HG03064 (cell line): ENCODE measurements at regions not wholly inside any gene's neighbourhood (a gene's known extent, or its start where the extent isn't known, plus 50 kb on each side); places are given as distances from the start of the nearest gene placed in this dataset.

ENCODE experiments used
- ATAC-seq: cut with Tn5 transposase; IDR thresholded peaks from one replicate; pipeline ENCODE4 v1.9.1; 2021; ENCODE audit warnings: low read depth; ENCODE audit not compliant: unreplicated experiment

- no peak for ATAC-seq
Observed at GRCh38 chr6:148074291-148074690, 268.3 kb upstream of the SASH1 start.

DNA sequence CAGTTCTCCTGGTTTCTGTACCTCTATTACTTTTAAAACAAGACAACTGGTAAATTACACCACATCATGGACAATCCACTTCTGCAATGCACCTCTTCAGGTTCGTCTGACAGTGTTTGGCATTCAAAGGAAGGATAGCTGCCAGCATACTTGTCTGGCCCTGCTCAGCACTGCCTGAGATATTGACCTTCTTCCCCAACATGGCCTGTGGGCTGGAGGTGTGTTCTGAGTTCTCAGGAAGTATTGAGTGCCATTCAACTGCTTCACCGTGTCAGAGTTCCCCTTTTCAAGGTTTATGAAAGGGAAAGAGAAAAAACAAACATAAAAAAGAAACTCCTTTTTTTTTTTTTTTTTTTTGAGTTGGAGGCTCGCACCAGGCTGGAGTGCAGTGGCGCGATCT is 267.9 kb upstream of the SASH1 start:
- ATAC-seq, result no peak

DNA sequence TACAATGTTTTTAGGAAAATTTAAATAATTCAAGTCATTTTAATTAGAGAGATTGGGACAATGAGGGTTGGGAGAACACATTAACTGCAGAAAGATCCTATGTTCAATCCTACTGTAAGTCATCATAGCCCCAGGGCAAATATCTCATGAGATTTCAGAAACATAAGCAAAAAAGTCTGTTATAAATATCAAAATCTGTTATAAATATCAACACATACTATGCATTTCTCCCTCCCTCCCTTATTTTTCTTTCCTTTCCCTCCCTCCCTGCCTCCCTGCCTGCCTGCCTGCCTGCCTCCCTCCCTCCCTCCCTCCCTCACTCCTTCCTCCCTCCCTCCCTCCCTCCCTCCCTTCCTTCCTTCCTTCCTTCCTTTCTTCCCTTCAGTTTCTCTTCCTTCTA is 267.3 kb upstream of the SASH1 start:
- no peak for ATAC-seq

- ATAC-seq, result no peak
Observed at GRCh38 chr6:148076051-148076450, 266.6 kb upstream of the SASH1 start.

DNA sequence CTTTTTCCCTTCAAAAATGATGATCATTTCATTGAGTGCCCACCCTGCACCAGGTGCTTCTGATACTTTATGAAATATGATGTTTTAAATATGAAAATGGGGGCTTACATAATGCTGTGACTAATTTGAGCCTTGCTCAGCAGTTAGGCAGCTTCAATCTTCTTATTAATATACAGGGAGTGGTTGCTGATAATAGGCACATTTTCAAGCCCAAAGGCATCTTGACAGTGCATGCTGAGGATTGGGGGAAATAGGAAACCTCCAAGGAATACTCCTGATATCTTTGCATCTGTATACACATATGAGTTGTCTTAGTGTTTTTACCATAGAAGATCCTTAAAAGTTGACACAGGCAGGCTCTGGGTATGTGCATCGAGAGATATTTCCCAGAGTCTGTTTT is 262.3 kb upstream of the SASH1 start:
- ATAC-seq, result no peak

DNA sequence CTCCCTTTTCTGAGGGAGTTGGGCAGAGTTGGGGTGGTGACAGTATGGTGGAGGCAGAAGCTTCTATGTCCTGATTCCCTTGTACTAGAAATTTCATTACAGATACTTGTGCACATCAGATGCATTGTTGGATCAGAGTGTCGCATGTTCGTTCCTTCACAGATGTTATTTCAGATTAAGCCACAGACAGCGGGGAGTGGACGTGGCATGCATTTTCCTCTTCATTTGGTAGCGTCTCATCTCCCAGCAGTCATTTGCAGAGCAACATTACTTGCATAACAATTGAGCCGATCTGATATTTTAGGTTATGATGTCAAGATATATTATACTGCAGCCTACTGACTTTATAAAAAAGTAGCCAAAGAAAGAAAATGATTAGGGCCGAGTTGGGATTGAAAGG is 261.6 kb upstream of the SASH1 start:
- no peak for ATAC-seq

DNA sequence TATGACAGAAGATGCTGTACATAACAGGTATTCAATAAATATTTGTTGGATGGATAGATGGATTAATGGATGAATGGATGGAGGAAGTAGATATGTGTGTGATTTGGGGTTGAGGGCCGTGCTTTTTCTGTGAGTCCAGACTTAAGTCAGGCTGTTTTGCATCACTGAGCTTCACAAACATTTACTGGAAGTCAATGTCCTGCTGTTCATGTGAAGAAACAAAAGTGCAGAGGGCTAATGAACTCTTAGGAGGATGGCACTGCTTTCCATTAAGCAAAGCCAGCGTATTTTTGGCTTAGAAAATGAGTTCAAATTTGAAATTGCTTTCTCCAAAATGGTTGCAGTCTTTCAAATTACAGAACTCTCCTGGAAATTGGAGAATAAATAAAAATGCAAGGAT is 260.6 kb upstream of the SASH1 start:
- no peak for ATAC-seq

DNA sequence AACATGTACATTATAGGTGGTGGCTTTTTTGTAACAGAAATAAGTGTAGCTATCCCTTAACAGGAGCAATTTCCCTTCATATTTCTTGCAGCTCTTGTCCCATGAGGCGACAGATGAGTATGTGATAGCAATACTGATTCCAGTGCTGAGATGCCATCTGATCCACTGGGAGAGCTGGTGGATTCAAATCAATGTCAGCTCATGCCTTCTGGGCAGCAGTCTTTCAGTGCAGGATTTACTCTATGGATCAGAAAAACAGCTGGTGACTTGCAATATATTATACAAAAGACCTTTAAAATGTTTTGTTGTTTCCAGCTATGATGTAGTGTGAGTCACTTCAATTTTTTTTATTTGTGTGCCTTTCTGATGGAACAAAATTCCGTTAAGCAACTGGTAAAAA is 259.9 kb upstream of the SASH1 start:
- ATAC-seq, result no peak

DNA sequence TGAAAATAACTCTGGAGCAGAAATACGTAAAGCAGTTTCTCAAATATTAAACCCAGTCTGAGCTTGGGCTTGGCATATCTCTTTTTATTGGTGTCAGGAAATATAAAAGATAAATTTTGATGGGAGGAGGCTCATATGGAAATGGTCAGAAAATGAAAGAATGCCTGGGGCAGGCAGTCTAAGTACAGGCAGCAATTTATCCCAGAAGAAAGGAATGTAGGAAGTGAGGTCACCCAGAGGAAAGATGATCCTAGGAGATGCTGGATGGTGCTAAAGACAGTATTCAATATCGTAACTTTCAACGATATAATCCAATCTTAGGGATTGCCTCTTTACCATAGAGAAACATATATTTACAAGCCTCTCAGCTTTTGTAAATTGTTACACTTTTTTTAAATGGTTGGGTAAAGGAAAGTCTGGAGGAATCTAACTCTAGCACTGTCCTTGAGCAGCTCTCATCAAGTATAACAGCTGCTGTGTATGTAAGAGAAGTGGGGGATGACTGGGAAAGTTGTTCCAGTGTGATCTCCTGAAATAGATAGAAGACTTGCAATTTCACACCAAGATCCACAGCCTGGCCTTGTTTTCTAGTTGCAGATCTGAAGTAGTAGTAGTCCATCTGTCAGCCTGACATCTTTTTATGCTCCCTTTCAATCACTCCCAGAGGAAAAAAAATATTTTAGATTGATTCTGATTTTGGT is 256.9 kb upstream of the SASH1 start:
- ATAC-seq, result no peak

- ATAC-seq, result no peak
Observed at GRCh38 chr6:148086386-148086785, 256.3 kb upstream of the SASH1 start.

- no peak for ATAC-seq
Observed at GRCh38 chr6:148086843-148087242, 255.8 kb upstream of the SASH1 start.

DNA sequence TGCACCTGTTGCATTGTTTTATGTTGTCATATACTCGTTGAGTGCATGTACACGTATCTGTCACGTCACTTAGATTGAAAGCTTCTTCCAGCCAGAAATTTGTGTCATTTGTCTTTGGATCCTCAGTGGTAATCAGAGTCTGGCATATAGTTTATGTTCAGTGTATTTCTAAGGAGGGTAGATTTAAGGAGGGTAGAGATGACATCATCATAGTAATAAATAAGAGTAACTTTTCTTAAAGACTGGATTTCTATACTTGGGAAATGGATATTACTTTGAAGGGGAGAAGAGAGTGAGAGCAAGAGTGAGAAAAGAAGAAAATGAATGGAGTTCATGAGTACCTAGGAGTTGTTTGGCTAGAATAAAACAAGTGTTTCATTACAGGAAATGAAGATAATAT is 255.0 kb upstream of the SASH1 start:
- no peak for ATAC-seq

DNA sequence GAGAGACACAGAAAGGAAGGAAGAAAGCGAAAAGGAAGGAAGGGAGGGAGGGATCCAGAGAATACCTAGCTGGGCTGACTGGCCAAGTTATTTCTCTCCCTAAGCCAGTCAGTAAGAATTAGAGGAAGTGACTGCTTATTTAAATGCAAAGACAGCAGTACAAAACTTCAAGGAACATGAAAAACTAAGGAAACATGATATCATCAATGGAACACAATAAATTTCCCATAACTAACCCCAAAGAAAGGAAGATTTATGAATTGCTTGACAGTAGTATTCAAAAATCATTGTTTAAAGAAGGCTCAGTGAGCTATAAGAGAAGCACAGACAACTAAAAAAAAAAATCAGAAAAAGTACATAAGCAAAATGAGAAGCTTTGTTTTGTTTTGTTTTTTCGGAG is 252.3 kb upstream of the SASH1 start:
- no peak for ATAC-seq

- no peak for ATAC-seq
Observed at GRCh38 chr6:148091394-148091793, 251.2 kb upstream of the SASH1 start.

DNA sequence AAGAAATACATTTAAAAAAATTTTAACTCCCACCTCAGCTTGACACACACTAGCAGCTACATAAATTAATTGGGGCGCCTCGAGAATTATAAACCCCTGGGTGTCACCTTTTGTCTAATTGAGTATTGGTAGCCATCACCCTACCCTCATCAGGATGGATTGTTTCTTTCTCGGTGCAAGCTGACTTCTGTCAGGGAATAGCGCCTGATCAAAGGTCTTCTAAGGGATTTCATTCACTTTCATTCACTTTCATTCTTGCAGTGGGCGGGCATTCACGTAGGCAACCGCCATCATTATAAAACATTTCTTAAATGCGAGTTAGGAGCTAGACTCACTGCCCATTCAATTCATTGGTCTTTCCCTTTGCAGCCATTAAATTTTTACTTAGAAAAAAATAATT is 239.2 kb upstream of the SASH1 start:
- ATAC-seq, result no peak

DNA sequence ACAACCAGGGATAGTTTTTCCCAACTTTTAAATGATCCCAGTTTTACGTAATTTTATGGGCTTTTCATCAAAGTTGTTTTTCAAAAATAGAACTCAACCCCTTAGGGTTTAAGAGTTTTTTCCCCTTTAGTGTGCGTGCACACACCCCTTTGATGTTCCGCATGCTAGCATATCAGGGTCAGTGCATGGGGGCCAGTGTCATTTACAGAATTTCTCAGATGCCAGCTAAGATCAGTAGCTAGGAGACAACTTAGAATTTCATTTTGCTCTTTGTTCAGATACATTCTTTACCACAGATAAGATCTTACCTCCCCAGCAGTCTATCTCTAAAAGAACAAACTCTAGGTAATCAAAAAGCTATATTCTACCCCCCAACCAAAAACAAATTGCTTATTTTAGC is 238.5 kb upstream of the SASH1 start:
- no peak for ATAC-seq

GRCh38 chr6:148105695-148106094 is 236.9 kb upstream of the SASH1 start:
- no peak for ATAC-seq

GRCh38 chr6:148107911-148108310 is 234.7 kb upstream of the SASH1 start:
- no peak for ATAC-seq

DNA sequence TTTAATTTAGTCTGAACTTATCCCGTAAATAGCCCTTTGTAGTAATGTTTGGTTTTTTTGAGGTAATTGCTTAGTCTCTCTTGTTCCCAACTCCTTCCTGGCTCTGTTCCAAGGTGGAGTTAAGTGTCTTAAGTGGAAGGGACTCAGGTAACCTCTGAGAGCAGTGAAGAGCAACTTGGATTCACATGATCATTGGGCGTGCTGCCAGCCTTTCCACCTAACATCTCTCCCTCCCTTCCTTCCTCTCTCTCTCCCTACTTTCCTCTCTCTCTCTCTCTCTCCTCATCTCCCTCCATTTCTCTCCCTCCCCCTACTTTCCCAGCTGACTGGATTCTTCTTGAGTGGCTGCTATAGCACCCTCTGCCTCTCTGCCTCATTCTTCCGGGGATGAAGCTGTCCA is 232.9 kb upstream of the SASH1 start:
- ATAC-seq, result no peak

GRCh38 chr6:148110925-148111324 is 231.7 kb upstream of the SASH1 start:
- no peak for ATAC-seq

GRCh38 chr6:148112851-148113319 is 229.8 kb upstream of the SASH1 start:
- ATAC-seq, result no peak

GRCh38 chr6:148116001-148116400 is 226.6 kb upstream of the SASH1 start:
- no peak for ATAC-seq

DNA sequence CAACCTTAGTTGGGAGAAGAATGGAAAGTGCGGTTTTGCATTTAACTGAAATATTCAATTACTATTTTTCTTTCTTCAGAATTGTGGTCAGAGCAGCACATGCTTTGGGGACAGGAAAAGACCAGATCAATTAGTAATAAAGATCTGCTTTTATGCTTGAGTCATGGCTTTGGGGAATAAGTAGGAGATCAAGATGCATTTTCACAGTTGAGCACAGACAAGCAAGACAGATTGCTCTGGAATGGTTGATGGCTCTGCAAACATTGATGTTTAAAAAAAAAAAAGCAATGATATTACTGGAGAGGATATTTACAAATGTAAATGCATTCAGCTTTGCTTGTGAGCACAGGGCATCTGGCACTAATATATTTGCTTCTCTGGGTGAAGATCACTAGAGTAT is 224.4 kb upstream of the SASH1 start:
- ATAC-seq, result no peak
